NCI-H1048 (cell line): ENCODE measurements at regions not wholly inside any gene's neighbourhood (a gene's known extent, or its start where the extent isn't known, plus 50 kb on each side); places are given as distances from the start of the nearest gene placed in this dataset.

Experiments
- DNase-seq: peaks from one replicate; lab custom pipeline; 2025; lab: John Stamatoyannopoulos, UW

GRCh38 chr5:135218790-135219568 is 180.1 kb downstream of the MACROH2A1 start:
- no peak for DNase-seq

DNA sequence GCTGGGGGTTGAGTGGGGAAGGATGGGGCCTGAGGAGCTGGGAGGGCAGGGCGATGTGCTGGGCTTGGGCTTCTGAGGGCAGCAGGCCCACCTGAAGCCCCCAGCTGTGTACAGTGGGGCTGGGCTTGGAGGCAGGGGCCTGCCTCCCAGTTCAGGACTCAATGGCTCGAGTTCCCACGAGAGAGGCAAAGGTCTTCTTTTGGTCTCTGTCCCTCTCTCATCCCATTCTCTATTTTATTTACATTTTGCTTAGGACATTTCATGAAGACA is 180.6 kb downstream of the MACROH2A1 start:
- no peak for DNase-seq

- no peak for DNase-seq
Observed at GRCh38 chr5:135217669-135218485, 181.2 kb downstream of the MACROH2A1 start.

GRCh38 chr5:135216471-135217343 is 182.3 kb downstream of the MACROH2A1 start:
- no peak for DNase-seq

GRCh38 chr5:135215617-135216470 is 181.8 kb upstream of the PITX1 start:
- no peak for DNase-seq

GRCh38 chr5:135214897-135215616 is 181.0 kb upstream of the PITX1 start:
- no peak for DNase-seq

DNA sequence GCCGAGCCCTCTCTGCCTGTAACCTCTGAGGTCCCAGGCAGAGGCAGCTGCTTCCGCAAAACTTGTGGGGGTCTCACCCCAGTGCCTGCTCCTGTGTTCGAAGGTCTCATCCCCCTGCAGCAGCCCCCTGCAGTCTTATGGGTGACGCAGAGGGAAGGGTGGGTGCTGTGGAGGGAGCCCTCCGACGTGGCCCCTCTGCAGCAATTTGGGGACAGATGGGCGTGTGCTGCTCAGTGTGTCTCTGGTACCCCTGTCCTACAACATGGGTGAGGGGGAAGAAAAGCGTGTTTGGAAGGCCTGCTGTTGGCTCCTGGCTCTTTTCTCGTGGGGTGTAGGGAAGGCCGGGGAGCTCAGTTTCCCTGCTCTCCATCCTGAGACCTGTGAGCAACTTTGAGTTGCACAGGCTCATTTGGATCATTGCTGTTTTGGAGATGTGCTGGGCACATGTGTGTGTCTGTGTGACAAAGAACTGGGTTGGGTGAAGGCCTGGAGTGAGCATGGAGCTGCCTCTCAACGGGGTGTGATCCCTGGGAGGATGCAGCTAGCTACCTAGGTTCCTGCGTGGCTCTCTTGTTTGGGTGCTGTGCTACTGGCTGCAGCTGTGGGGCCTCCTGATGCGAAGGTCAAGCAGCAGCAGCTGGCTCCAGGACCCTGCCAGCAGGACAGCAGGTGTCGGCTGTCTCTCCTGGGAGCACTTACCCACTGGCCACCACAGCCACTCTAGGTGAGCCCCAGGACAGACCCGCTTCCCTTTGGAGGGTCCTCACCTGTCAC is 179.6 kb upstream of the PITX1 start:
- no peak for DNase-seq

DNA sequence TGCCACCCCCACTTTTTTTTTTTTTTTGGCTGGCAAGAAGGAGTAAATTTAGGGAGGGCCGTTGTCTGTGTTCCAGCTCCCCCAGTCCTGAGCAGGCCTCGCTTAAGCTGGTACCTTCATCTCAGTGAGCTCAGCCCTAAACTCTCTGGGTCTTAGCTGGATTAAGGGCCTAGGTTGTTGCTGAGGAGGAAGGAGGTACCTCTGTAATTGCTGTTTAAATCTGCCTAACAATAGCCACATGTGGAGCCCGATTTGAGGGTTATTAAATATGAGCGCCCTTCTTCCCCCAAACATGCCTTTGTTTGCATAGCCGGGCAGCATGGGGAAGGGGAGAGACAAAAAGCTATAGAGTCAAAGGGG is 179.0 kb upstream of the PITX1 start:
- no peak for DNase-seq

- no peak for DNase-seq
Observed at GRCh38 chr5:135212361-135213026, 178.5 kb upstream of the PITX1 start.

DNA sequence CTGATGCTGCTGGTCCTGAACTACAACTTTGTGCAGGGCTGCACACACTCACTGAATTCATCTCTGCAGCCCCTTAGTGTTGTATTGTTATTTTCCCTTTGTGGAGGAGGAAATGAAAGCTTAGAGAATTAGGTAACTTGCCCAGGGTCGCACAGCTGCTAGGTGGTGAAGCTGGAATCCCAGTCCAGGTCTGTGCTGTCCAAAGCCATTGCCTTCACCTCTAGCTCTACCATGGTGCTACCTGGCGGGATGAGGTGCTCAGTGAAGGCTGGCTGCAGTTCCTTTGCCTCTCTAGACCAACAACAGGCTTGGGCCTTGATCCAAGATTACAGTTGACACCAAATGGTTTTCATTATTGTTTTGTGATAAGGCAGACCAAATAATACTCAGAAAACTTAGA is 177.8 kb upstream of the PITX1 start:
- no peak for DNase-seq

DNA sequence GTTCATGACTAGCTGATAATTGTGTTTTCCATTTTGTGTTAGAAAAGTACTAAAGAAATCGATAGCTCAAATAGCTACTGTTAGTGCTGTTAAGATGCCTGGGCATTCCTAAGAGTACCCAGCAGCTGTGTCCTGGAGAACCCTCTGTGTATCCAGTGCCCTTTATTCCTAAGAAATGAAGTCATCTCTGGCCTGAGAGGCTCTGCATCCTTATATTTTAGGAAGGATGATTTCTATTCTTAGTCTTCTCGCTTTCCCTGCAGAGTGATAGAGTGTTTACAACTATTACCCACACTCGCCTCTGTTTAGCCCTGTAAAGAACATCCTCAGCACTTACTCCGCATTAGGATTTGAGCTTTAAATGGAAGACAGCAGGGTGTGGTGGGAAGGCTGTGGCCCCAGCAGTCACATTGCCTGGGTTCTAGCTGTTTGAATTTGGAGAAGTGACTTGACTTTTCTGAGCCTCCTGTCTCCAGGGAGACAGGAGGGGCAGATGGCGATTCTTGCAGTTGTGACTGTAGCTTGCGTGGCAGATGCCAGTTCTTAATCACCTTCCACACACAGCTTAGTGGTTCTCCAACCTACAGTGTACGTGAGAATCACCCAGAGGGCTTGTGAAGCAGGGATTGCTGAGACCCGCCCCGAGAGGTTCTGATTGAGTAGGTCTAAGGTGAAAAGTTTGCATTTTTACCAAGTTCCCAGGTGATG is 177.2 kb upstream of the PITX1 start:
- DNase-seq: no peak

- DNase-seq: no peak
Observed at GRCh38 chr5:135210286-135211055, 176.4 kb upstream of the PITX1 start.

GRCh38 chr5:135208903-135209721 is 175.1 kb upstream of the PITX1 start:
- DNase-seq: no peak

DNA sequence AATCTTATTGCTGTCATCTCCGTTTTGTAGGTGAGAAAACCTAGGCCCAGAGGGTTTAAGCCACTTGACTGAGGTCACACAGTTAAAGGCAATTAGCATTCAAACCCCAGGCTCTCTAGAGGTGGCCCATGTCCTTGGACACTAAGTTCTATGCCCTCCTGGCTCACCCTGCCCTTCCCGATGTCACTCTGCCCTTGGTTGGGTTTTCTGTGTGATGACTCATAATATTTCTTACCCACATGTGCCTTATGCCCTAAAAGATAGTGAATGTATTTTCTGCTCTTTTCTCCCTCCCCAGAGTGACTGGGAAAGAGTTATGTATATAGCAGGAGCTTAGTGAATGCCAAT is 174.5 kb upstream of the PITX1 start:
- DNase-seq: no peak

GRCh38 chr5:135207866-135208265 is 173.8 kb upstream of the PITX1 start:
- no peak for DNase-seq

DNA sequence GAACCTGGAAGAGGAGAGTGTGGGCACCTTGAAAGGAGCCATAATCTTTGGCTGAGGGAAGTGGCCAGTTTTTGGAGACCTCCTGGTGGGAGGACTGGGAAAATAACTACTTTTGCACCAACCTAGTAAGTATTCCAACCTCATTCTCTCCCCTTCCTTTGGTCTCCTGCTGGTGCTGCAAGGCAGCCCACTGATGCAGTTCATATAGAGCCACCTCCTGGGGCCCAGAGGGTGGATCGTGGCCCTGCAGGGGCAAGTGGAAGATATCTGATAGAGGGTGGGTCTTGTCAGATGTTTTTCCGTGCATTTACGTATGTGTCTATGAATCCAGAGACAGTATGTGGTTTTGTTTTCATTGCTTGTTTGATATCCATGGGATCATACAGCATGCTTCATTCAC is 172.8 kb upstream of the PITX1 start:
- DNase-seq: no peak

- no peak for DNase-seq
Observed at GRCh38 chr5:135205632-135206349, 171.8 kb upstream of the PITX1 start.
